HUES64 (cell line): ENCODE measurements at regions not wholly inside any gene's neighbourhood (a gene's known extent, or its start where the extent isn't known, plus 50 kb on each side); places are given as distances from the start of the nearest gene placed in this dataset.

Experiments used
- H3K27ac ChIP-seq: 2 replicates; pipeline ENCODE4 v1.7.0; 2013; ENCODE audit warnings: low read depth, low read length, inconsistent platforms
- H3K27me3 ChIP-seq: 2 replicates; pipeline ENCODE4 v1.6.1; 2013; ENCODE audit warnings: mild to moderate bottlenecking, low read length; ENCODE audit not compliant: insufficient read depth
- H3K36me3 ChIP-seq: 2 replicates; pipeline ENCODE4 v1.6.1; 2013; ENCODE audit warnings: mild to moderate bottlenecking, low read length; ENCODE audit not compliant: insufficient read depth
- H3K4me1 ChIP-seq: 2 replicates; pipeline ENCODE4 v1.6.1; 2013; ENCODE audit warnings: mild to moderate bottlenecking, low read length, moderate library complexity; ENCODE audit not compliant: insufficient read depth
- H3K4me3 ChIP-seq: 2 replicates; pipeline ENCODE4 v1.5.1; 2013; ENCODE audit warnings: mild to moderate bottlenecking, low read length, moderate library complexity
- H3K9ac ChIP-seq: 2 replicates; pipeline ENCODE4 v1.6.1; 2013; ENCODE audit warnings: mild to moderate bottlenecking, low read depth, low read length
- H3K9me3 ChIP-seq: 2 replicates; pipeline ENCODE4 v1.6.1; 2013; ENCODE audit warnings: low read depth, low read length; ENCODE audit not compliant: insufficient read depth
- WGBS: fragments of 150-250, 120-280 bp; methylation state at CpG from one replicate; pipeline ENCODE4 v1.1.7; 2013; ENCODE audit warnings: missing lambda C conversion rate; 5-methylcytosine and 5-hydroxymethylcytosine counted together

- Histone ChIP-seq H3K4me1 (peaks cover 7% of the 10 kb centered on the region), H3K4me3 (no peak overlapping the region), H3K36me3 (no peaks in the 10 kb centered on the region), H3K27me3 (no peaks in the 10 kb centered on the region), H3K9me3 (0 out of 2 replicates have a peak, but pooled peaks cover 2% of the 10 kb centered on the region), H3K9ac (no peak overlapping the region), H3K27ac (no peak overlapping the region)
- WGBS = 93% methylated on average over 3 of the region's 3 CpGs
These were observed 134.7 kb downstream of the GAS1 start for GRCh38 chr9:86812616-86813015.

- Histone ChIP-seq H3K9ac (no peak overlapping the region), H3K4me1 (peaks cover 14% of the 10 kb centered on the region), H3K27ac (no peak overlapping the region), H3K9me3 (no peaks in the 10 kb centered on the region), H3K27me3 (0 out of 2 replicates have a peak, but pooled peaks cover 3% of the 10 kb centered on the region), H3K36me3 (no peaks in the 10 kb centered on the region), H3K4me3 (no peak overlapping the region)
- 94% methylated on average over 9 of the region's 9 CpGs for WGBS
These were observed 137.4 kb downstream of the GAS1 start for GRCh38 chr9:86809759-86810367.

GRCh38 chr9:86809151-86809550 lies 138.2 kb downstream of the GAS1 start:
- WGBS = 95% methylated on average over 6 of the region's 6 CpGs

GRCh38 chr9:86807367-86807976 lies 139.8 kb downstream of the GAS1 start:
- Histone ChIP-seq H3K9ac (peak overlapping the region; percentile 59), H3K27me3 (0 out of 2 replicates have a peak, but pooled peaks cover 3% of the 10 kb centered on the region), H3K9me3 (no peaks in the 10 kb centered on the region), H3K27ac (no peak overlapping the region; the same call in 1 of the 2 replicates), H3K4me1 (peaks cover 14% of the 10 kb centered on the region), H3K36me3 (no peaks in the 10 kb centered on the region), H3K4me3 (no peak overlapping the region; the same call in 1 of the 2 replicates)
- WGBS = 54% methylated on average over 16 of the region's 16 CpGs

More at GRCh38 chr9:86809151-86809550, 138.2 kb downstream of the GAS1 start:
- 0 out of 2 replicates have a peak, but pooled peaks cover 3% of the 10 kb centered on the region for H3K27me3 ChIP-seq
- no peaks in the 10 kb centered on the region for H3K36me3 ChIP-seq
- no peak overlapping the region for H3K9ac ChIP-seq
- H3K4me1 ChIP-seq = peaks cover 14% of the 10 kb centered on the region
- H3K27ac ChIP-seq = no peak overlapping the region
- no peaks in the 10 kb centered on the region for H3K9me3 ChIP-seq
- no peak overlapping the region for H3K4me3 ChIP-seq

GRCh38 chr9:86804011-86804410 lies 143.3 kb downstream of the GAS1 start:
- WGBS = 96% methylated on average over 2 of the region's 3 CpGs
- no peaks in the 10 kb centered on the region for H3K36me3 ChIP-seq
- no peak overlapping the region for H3K9ac ChIP-seq
- H3K9me3 ChIP-seq = no peaks in the 10 kb centered on the region
- H3K27ac ChIP-seq = no peak overlapping the region
- H3K27me3 ChIP-seq = 0 out of 2 replicates have a peak, but pooled peaks cover 3% of the 10 kb centered on the region
- peaks cover 24% of the 10 kb centered on the region for H3K4me1 ChIP-seq
- no peak overlapping the region for H3K4me3 ChIP-seq

GRCh38 chr9:86802900-86803673 lies 144.2 kb downstream of the GAS1 start:
- no peak overlapping the region for H3K4me3 ChIP-seq
- no peaks in the 10 kb centered on the region for H3K9me3 ChIP-seq
- no peak overlapping the region for H3K9ac ChIP-seq
- WGBS = 92% methylated on average over 5 of the region's 5 CpGs
- no peak overlapping the region for H3K27ac ChIP-seq
- H3K27me3 ChIP-seq = 0 out of 2 replicates have a peak, but pooled peaks cover 3% of the 10 kb centered on the region
- H3K4me1 ChIP-seq = peaks cover 22% of the 10 kb centered on the region
- H3K36me3 ChIP-seq = no peaks in the 10 kb centered on the region

- Histone ChIP-seq H3K9ac (no peak overlapping the region), H3K27ac (no peak overlapping the region), H3K4me3 (no peak overlapping the region), H3K36me3 (no peaks in the 10 kb centered on the region), H3K9me3 (no peaks in the 10 kb centered on the region), H3K27me3 (no peaks in the 10 kb centered on the region), H3K4me1 (peaks cover 15% of the 10 kb centered on the region)
- WGBS = 58% methylated on average over 5 of the region's 5 CpGs
These were observed 146.1 kb downstream of the GAS1 start for GRCh38 chr9:86801246-86801645.

GRCh38 chr9:86800681-86801080 lies 146.6 kb downstream of the GAS1 start:
- Histone ChIP-seq H3K27me3 (no peaks in the 10 kb centered on the region), H3K9ac (no peak overlapping the region), H3K9me3 (no peaks in the 10 kb centered on the region), H3K4me1 (peaks cover 20% of the 10 kb centered on the region), H3K36me3 (no peaks in the 10 kb centered on the region), H3K27ac (no peak overlapping the region), H3K4me3 (no peak overlapping the region)
- WGBS = 74% methylated on average over 3 of the region's 3 CpGs

- Histone ChIP-seq H3K9me3 (no peaks in the 10 kb centered on the region), H3K27me3 (no peaks in the 10 kb centered on the region), H3K4me1 (peaks cover 34% of the 10 kb centered on the region), H3K36me3 (no peaks in the 10 kb centered on the region), H3K27ac (no peak overlapping the region), H3K4me3 (no peak overlapping the region), H3K9ac (no peak overlapping the region)
- WGBS = 98% methylated on average over 4 of the region's 4 CpGs
These were observed 148.3 kb downstream of the GAS1 start for GRCh38 chr9:86798966-86799365.

GRCh38 chr9:86796666-86797065 lies 150.6 kb downstream of the GAS1 start:
- Histone ChIP-seq H3K9me3 (no peaks in the 10 kb centered on the region), H3K9ac (no peak overlapping the region), H3K4me3 (no peak overlapping the region), H3K27ac (no peak overlapping the region), H3K27me3 (no peaks in the 10 kb centered on the region), H3K4me1 (peaks cover 32% of the 10 kb centered on the region), H3K36me3 (no peaks in the 10 kb centered on the region)
- 100% methylated on average over 1 of the region's 2 CpGs for WGBS
